ENCODE measurements at regions not wholly inside any gene's neighbourhood (a gene's known extent, or its start where the extent isn't known, plus 50 kb on each side); places are given as distances from the start of the nearest gene placed in this dataset. TPM values are rescaled to one million over a fixed set of nuclear protein-coding genes. Genes with fewer than 3 reads are reported as not detected.

Small RNA genes in the stretch of these regions (small RNA-seq; reads per million reads assigned to genes)
- not detected for gene MIR548AG1
- not detected for gene RF00019
- gene RNU6-1325P, result not detected
